Loucy (cell line): ENCODE measurements at regions not wholly inside any gene's neighbourhood (a gene's known extent, or its start where the extent isn't known, plus 50 kb on each side); places are given as distances from the start of the nearest gene placed in this dataset.

Experiments
- H2AFZ ChIP-seq: fragments of 200-600 bp; sonication (generic); 2 replicates; pipeline ENCODE4 v1.6.0; 2016; ENCODE audit warnings: antibody characterized with exemption, mild to moderate bottlenecking, low read length, moderate library complexity
- H3F3A ChIP-seq: fragments of 200-600 bp; 2 replicates; pipeline ENCODE4 v1.6.0; 2016; ENCODE audit warnings: antibody characterized with exemption, low read depth, mild to moderate bottlenecking
- H3K27me3 ChIP-seq: fragments of 200-600 bp; sonication (generic); 2 replicates; pipeline ENCODE4 v1.6.1; 2014; ENCODE audit warnings: low read length, mild to moderate bottlenecking; ENCODE audit not compliant: insufficient read depth, poor library complexity, severe bottlenecking
- H3K36me3 ChIP-seq: fragments of 200-600 bp; sonication (generic); 2 replicates; pipeline ENCODE4 v1.6.1; 2016; ENCODE audit warnings: low read length; ENCODE audit not compliant: insufficient read depth
- H3K4me1 ChIP-seq: fragments of 200-600 bp; sonication (generic); 2 replicates; pipeline ENCODE4 v1.5.1; 2014; ENCODE audit warnings: low read length, mild to moderate bottlenecking; ENCODE audit not compliant: insufficient read depth, poor library complexity, severe bottlenecking
- H3K4me2 ChIP-seq: fragments of 200-600 bp; sonication (generic); 2 replicates; pipeline ENCODE4 v1.6.0; 2014; ENCODE audit warnings: antibody characterized with exemption, low read length, low read depth, mild to moderate bottlenecking; ENCODE audit not compliant: poor library complexity, severe bottlenecking
- H3K4me3 ChIP-seq: fragments of 200-600 bp; sonication (generic); 2 replicates; pipeline ENCODE4 v1.5.1; 2014; ENCODE audit warnings: low read length, mild to moderate bottlenecking, mixed read lengths; ENCODE audit not compliant: poor library complexity, severe bottlenecking
- H3K79me2 ChIP-seq: fragments of 200-600 bp; sonication (generic); 2 replicates; pipeline ENCODE4 v1.6.1; 2014; ENCODE audit warnings: low read length; ENCODE audit not compliant: insufficient read depth
- H3K9ac ChIP-seq: fragments of 200-600 bp; sonication (generic); 2 replicates; pipeline ENCODE4 v1.6.0; 2014; ENCODE audit warnings: mild to moderate bottlenecking, low read depth, low read length, moderate library complexity; ENCODE audit not compliant: poor library complexity, severe bottlenecking
- H3K9me2 ChIP-seq: fragments of 200-600 bp; sonication (generic); replicated peaks from 2 replicates; pipeline ENCODE4 v1.6.1; 2016; ENCODE audit warnings: low read depth, low read length, mixed read lengths
- H3K9me3 ChIP-seq: fragments of 200-600 bp; sonication (generic); 2 replicates; pipeline ENCODE4 v1.6.1; 2014; ENCODE audit warnings: mild to moderate bottlenecking, antibody characterized with exemption, low read length, low read depth; ENCODE audit not compliant: insufficient read depth
- H4K20me1 ChIP-seq: fragments of 200-600 bp; sonication (generic); 2 replicates; pipeline ENCODE4 v1.6.0; 2014; ENCODE audit warnings: antibody characterized with exemption, low read length, mild to moderate bottlenecking; ENCODE audit not compliant: insufficient read depth, poor library complexity, severe bottlenecking
- CTCF ChIP-seq: fragments of 200-600 bp; sonication (generic); conservative IDR thresholded peaks from 2 replicates; pipeline ENCODE4 v1.5.1; 2014; ENCODE audit warnings: mild to moderate bottlenecking, antibody characterized with exemption, low read length
- EZH2phosphoT487 ChIP-seq: fragments of 200-600 bp; IDR thresholded peaks from 2 replicates; pipeline ENCODE4 v1.6.1; 2018; ENCODE audit warnings: antibody characterized with exemption, mild to moderate bottlenecking, moderate library complexity, borderline replicate concordance

GRCh38 chr2:15687720-15688119 lies 96.1 kb downstream of the DDX1 start:
- no peak overlapping the region for H3K9ac ChIP-seq
- no peaks in the 10 kb centered on the region for H4K20me1 ChIP-seq
- H2AFZ ChIP-seq = no peak overlapping the region
- H3K27me3 ChIP-seq = no peaks in the 10 kb centered on the region
- H3F3A ChIP-seq = no peaks in the 10 kb centered on the region
- H3K9me3 ChIP-seq = no peaks in the 10 kb centered on the region
- H3K79me2 ChIP-seq = no peaks in the 10 kb centered on the region
- no peak for TF ChIP-seq CTCF
- TF ChIP-seq EZH2phosphoT487 = no peak
- H3K36me3 ChIP-seq = no peaks in the 10 kb centered on the region
- no peak overlapping the region for H3K4me3 ChIP-seq
- H3K9me2 ChIP-seq = no peaks in the 10 kb centered on the region
- H3K4me2 ChIP-seq = no peak overlapping the region
- no peaks in the 10 kb centered on the region for H3K4me1 ChIP-seq

GRCh38 chr2:15688924-15689568 lies 97.4 kb downstream of the DDX1 start:
- H3K4me2 ChIP-seq = no peak overlapping the region
- H3K27me3 ChIP-seq = no peaks in the 10 kb centered on the region
- no peak overlapping the region for H3K4me3 ChIP-seq
- H3K9me3 ChIP-seq = no peaks in the 10 kb centered on the region
- H2AFZ ChIP-seq = no peak overlapping the region
- no peaks in the 10 kb centered on the region for H3K79me2 ChIP-seq
- no peaks in the 10 kb centered on the region for H3K36me3 ChIP-seq
- no peaks in the 10 kb centered on the region for H3K9me2 ChIP-seq
- H4K20me1 ChIP-seq = no peaks in the 10 kb centered on the region
- H3K9ac ChIP-seq = no peak overlapping the region
- H3F3A ChIP-seq = no peaks in the 10 kb centered on the region
- TF ChIP-seq CTCF (no peak), EZH2phosphoT487 (no peak)
- H3K4me1 ChIP-seq = no peaks in the 10 kb centered on the region

GRCh38 chr2:15689654-15690053 lies 98.0 kb downstream of the DDX1 start:
- Histone ChIP-seq H3K9ac (no peak overlapping the region), H2AFZ (no peak overlapping the region), H3K79me2 (no peaks in the 10 kb centered on the region), H4K20me1 (no peaks in the 10 kb centered on the region), H3K9me2 (no peaks in the 10 kb centered on the region), H3K27me3 (no peaks in the 10 kb centered on the region), H3K36me3 (no peaks in the 10 kb centered on the region), H3K9me3 (no peaks in the 10 kb centered on the region), H3K4me2 (no peak overlapping the region), H3K4me1 (no peaks in the 10 kb centered on the region), H3F3A (no peaks in the 10 kb centered on the region), H3K4me3 (no peak overlapping the region)
- TF ChIP-seq EZH2phosphoT487 = no peak

GRCh38 chr2:15691586-15692310 lies 100.1 kb downstream of the DDX1 start:
- no peaks in the 10 kb centered on the region for H3K27me3 ChIP-seq
- no peaks in the 10 kb centered on the region for H3K9me3 ChIP-seq
- H3K9me2 ChIP-seq = no peaks in the 10 kb centered on the region
- TF ChIP-seq EZH2phosphoT487 = no peak
- TF ChIP-seq CTCF = no peak
- no peak overlapping the region for H3K9ac ChIP-seq
- no peaks in the 10 kb centered on the region for H4K20me1 ChIP-seq
- no peak overlapping the region for H3K4me3 ChIP-seq
- no peaks in the 10 kb centered on the region for H3K4me1 ChIP-seq
- H3K36me3 ChIP-seq = no peaks in the 10 kb centered on the region
- no peaks in the 10 kb centered on the region for H3F3A ChIP-seq
- no peaks in the 10 kb centered on the region for H3K79me2 ChIP-seq
- H2AFZ ChIP-seq = no peak overlapping the region
- no peak overlapping the region for H3K4me2 ChIP-seq
